AML-193 (cell line): ENCODE measurements at regions not wholly inside any gene's neighbourhood (a gene's known extent, or its start where the extent isn't known, plus 50 kb on each side); places are given as distances from the start of the nearest gene placed in this dataset.
"Not testable (repeated sequence)": the region's sequence is repeated elsewhere in the genome, so short reads cannot be mapped to it uniquely, and the experiment has no call there.

ENCODE experiments used
- DNase-seq, 2 experiments: peaks; one replicate each; lab custom pipeline; 2025; lab: John Stamatoyannopoulos, UW

DNA sequence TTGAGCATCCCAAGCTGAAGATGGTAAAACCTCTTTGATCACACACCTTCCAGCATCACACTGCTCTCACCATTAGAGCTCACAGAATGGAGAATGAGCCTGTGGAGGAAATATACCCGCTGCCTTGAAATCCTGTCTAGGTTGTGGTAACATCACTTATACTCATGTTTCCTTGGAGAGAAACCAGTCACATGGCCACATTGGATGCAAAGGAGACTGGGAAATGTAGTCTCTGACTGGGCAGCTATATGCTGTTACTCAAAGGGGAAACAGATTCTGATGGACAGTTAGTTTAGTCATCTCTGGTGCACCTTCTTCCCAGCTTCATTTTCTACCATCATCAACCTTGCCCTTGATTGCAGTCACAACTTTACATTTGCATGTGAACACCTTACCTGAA is 286.3 kb downstream of the ANKRD50 start:
- DNase-seq, result no peak

DNA sequence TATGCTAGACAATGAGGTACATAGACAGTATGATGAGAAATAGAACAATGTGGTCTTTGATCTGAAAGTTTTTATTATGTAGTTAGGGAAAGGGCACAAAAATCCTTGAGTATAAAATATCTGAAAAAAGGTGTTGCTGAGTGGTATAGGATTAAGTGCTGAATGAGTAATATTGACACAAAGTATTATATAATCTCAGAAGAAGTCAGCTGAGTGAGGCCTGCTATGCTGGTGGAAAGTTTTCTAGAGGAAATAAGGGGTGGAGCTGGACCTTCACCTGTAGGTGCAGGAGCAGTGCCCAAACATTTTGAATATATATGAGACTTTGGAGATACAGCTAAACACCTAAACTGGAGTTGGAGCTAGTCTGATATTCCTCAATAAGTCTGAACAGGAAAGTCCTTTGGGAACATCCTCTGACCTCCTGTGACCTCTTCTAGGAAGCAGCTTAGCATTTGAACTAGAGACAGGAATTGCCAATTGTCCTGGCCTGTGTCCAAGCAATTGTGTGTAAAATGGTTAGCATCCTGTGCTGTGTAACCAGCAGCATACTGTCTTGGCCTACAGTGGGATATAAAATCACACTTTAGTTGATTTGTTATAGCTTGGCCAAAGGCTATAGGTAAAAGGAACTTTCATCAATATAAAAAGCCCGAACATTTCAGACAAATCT is 285.3 kb downstream of the ANKRD50 start:
- DNase-seq, result no peak

DNA sequence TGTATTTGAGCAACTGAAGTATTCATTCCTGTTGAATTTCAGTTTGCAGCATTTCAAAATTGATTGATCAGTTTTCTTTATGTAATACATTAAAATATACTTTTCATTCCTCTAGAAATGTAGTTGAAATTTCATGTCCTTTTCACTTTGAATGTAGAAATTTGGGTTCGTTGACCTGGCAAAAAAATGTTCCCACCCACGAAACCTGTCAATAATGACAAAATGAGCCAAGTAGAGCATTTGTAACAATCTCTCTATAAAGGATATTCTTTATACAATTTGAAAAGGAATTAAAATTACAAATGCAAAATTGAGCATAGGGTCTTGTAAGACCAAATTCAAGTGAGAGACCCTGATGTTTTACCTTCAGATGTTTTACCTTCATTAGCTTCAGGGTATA is 283.9 kb downstream of the ANKRD50 start:
- no peak for DNase-seq

DNA sequence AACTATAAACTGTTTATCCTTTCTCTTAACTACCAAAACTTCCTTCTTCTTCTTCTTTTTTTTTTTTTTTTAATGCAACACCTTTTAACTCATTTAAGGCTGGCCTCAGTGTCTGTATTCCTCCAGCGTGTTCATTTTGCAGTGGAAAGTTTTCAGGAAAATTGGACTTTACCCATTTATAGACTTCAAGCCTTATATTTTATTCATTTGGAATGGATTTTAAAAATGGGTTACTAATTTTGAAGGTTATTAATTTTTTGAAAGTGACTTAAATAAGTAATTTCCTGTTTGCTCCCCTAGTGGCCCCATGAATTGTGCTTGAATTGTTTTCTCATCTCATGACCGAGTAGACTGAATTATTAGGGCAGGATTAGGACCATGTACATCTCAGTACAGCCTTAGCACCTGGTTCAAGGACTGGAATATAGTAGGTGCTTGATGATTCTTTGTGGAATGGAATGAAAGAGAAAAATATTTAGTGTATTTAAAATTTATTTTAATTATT is 282.7 kb downstream of the ANKRD50 start:
- no peak for DNase-seq

DNA sequence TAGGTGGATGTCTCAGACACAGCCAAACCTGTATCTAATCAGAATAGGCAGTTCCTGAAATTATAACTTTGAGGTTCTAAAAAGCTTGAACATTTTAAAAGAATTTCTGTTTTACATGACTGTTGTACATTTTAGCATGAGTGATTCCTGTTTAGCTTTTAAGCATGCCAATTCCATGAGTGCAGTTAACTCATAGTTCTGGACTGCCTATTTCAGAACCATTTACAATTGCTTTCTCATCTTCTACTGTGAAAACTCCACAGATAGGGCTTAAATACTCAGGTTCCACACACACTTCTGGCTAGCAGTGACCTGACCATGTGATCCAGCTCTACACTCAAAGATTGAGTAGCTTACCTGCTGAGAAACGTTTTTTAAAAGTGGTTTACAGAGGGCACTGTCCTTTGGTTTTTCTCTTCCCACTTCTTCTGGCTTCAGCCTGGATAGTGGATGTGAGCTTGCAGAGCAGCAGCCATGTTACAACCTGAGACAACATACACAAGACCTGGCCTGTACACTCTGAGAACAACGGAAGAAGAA is 280.8 kb downstream of the ANKRD50 start:
- DNase-seq, result no peak

DNA sequence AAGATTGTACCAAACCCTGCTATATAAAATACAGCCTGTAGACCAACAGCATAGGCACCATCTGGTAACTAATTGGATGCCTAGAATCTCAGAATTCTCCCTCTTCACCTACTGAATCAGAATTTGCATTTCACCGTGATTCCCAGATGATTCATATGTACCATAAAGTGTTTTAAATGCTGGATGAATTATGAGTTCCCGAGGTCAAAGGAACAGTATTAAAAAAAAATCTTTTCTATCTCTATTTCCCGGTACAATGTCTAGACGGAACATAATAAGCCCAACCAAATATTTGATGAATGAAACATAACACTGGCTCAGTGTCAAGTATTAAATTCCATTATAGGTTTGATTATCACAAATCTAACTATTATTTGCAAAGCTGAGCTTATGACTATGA is 280.0 kb downstream of the ANKRD50 start:
- DNase-seq, result no peak

DNA sequence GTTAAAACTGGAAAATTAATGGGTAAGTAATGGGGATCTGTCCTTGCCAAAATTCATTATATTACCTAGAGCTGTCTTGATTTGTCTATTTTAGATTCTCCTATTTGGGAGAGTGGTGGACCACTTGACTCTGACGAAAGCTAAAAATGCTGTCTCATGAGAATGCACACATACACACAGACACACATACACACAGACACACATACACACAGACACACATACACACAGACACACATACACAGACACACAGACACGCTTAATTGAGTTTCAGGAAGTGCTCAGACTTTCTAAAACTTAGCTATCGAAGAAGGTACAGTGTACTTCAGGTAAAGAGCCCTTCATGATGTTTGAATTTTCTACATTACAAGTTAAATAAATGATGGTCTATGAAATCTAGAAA is 279.5 kb downstream of the ANKRD50 start:
- DNase-seq, result no peak

DNA sequence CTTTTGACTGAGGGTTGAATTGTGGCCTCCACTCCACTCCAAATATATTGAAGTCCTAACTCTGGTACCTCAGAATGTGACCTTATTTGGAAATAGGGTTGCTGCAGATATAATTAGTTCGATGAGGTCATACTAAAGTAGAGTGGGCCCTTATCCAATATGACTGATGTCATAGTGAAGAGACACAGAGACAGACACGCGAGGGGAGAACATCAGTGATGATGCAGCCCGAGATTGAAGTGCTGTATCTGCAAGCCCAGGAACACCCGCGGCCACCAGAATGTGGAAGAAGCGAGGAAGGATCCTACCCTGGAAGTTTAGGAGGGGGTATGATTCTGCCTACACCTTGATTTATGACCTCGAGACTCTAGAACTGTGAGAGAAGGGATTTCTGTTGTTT is 279.0 kb downstream of the ANKRD50 start:
- DNase-seq, result no peak

DNA sequence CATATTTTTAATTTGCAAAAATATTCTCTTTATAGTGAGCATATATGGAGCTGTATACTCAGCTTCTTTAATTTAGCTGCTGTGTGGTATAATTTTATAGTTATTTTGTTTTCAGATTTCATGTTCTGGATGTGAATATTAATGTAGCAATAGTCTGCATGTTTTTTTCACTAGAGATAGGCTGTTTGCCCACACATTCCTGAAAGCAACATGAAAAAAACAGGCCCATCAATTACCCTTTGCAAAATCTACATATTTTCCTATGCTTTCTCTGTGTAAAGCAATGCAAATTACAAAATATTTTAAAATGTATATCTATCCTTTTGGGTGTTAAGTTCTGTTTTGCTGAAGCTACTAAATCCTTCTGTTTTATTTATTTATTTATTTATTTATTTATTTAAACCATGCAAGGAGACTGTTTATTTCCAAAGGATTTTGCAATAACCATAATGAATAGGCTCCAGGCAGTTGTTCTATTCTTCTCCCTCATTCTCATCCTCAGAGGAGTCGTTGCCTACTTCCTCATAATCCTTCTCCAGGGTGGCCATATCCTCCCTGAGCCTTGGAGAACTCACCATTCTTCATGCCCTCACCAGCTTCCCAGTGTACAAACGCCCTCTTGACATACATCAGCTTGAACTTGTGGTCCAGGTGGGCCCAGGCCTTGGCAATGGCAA is 277.1 kb downstream of the ANKRD50 start:
- no peak for DNase-seq

DNA sequence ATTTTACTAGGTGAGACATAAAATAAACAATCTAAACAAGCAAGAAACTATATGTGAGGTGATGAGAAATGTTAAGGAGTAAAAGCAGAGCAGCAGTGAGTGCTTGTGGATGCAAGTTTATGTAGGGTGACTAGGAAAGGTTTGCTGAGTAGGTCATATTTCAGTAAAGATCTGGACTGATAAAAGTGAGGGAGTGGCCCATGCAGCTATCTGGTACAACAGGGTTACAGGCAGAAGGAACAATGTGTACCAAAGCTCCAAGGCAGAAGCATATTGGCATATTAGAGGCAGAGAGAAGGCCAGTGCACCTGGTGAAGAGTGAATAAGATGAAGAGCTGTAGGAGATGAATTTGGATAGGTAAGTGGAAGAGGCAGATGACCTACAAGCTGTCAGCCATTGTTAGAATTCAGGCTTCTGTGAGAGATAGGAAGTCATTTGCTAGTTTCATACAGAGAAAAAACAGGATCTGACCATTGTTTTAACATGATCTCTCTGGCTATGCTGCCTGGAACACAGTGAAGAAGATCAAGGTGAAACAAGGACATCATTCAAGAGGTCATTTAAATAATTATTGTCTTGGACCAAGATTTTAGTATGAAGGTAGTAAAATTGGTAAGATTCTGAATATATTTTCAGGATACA is 274.6 kb downstream of the ANKRD50 start:
- DNase-seq, result no peak

DNA sequence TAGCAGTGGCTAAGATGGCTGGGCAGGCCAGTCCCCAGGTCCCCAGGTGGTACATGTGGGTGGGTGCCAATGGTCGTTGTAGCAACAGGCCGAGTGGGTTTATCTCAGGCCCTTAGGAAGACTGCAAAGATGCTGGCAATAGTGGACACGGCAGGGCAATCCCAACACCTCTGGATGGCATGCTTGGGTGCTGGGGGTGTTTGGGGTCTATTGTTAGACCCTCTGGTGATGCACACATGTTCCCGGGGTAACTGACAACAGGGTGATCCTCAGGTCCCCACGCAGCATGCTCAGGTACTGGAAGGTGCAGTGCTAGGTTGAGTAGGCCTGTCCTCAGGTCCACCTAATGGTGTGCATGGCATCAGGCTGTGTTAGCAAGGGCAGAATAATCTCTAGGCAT is 267.5 kb downstream of the ANKRD50 start:
- DNase-seq, result no peak

DNA sequence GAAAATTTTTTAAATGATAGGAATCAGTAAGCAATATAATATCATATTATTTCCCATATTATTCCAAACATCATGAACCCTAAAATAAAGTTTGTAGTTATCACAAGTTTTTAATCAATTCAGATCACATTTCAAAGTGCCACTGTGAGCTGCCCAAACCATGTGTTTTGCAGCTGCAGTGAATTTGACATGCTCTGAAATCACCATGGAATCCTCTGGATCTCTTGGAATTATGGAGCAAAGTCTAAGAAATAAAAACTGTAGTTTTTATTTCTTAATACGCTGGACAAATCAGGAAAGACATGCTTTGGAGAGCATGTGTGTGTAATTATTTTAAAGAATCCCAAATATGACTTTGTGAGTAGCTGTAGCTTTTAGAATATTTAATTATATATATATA is 262.7 kb downstream of the ANKRD50 start:
- DNase-seq, result no peak

DNA sequence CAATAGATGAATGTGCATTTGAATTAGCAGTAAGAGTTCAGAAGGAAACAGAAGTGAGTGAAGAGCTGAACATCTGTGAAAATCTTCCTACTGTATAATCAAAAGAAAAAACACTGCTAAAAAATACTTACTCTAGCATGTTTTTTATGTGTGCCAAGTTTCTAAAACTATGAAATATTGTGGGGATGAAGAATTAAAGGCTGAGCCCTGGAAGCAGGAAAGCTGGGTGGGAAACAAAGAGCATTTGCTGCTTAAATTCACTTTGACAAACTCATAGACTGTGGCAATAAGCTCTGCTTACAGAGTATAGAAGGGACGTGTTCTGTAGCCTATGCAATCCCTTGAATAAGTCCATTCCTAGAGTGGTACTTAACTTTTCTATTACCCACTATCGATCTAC is 261.7 kb downstream of the ANKRD50 start:
- DNase-seq, result no peak

DNA sequence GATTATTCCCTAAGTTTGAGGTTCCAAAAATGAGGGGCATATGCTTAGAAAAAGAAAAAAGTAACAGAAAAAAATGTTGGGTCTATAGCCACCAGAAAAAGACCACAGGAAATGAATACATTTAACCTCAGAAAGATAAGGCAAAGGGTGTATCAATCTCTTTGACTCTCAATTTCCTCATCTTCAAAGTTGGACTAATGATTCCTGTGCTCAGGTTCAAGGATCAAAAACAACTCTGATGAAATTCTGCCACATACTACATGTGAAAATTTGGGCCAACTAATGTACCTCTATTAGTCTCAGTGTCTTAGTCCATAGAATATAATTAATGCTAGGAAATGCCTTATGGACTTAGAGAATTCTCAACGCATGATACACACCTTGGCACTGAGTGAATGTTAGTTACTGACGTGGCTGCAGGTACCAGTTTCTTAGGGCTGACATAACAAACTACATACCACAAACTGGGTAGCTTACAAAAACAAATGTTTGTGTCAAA is 257.7 kb downstream of the ANKRD50 start:
- DNase-seq, result no peak

DNA sequence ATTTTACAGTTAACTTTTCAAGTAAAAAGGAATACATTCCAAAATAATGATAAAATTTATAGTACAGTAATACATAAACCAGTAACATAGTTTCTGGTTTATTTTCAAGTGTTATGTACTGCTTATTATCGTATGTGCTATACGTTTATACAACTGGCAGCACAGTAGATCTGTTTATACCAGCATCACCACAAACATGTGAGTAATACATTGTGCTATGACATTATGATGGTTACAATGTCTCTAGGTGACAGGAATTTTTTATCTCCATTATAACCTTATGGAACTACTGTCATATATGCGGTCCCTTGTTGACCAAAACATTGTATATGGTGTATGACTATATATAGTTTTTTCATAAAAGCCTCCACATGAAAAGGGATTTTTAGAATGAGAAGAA is 256.9 kb downstream of the ANKRD50 start:
- DNase-seq, result no peak

DNA sequence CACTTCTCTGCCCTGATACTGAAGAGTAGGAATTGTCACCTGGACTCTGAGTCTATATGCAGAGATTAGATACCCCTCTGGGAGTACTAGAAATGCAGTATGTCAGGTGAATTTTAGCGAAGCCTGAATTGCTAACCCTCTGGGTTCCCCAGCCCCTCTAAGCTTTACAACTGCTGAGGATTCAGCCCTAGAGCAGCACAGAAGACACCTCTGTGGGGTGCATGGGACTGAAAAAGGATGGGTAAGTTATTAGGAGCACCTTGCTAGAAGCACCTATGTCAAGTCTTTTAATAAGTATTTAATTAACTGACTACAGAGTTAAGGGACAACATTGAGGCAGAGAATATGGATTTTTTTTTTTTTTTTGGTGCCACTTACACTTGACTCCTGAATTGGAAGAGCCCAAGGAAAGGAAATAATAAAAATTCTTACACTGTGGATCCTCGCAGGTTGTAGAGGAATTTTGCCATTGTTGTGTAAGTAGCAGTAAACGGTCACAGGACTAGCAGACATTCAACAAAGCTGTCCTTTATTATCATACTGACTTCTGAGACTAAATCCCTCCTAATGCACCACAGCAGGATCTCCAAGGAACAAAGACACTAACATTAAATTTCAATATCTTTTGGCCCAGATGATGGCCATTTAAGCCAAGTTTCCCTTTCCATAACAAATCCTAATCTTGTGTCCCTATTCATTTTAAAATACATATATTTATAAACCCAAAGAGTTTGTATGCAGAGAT is 253.2 kb downstream of the ANKRD50 start:
- DNase-seq, result no peak

DNA sequence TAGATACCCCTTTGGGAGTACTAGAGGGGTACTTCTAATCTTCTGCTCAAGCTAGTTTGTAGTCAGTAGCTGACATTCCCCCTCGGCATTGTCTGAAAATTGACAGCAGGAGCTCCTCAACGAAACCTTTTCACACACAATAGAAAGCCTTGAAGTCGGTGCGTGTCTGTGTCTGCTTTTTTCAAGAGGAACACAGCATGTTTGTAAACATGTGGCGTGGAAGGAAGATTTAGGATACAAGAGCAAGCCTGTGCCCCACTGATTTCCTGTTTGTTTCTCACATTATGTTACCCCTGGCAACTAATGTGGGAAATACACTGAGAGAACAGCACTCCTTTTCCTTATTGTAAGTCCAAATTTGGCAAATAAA is 252.6 kb downstream of the ANKRD50 start:
- no peak for DNase-seq

DNA sequence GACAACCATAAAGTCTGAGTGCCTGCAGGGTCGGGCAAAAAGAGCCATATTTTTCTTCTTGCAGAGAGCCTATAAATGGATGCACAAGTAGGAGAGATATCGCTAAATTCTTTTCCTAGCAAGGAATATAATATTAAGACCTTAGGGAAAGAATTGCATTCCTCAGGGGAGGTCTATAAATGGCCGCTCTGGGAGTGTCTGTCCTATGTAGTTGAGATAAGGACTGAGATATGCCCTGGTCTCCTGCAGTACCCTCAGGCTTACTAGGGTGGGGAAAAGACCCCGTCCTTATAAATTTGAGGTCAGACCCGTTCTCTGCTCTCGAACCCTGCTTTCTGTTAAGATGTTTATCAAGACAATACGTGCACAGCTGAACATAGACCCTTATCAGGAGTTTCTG is 250.9 kb downstream of the ANKRD50 start:
- not testable (repeated sequence) for DNase-seq

DNA sequence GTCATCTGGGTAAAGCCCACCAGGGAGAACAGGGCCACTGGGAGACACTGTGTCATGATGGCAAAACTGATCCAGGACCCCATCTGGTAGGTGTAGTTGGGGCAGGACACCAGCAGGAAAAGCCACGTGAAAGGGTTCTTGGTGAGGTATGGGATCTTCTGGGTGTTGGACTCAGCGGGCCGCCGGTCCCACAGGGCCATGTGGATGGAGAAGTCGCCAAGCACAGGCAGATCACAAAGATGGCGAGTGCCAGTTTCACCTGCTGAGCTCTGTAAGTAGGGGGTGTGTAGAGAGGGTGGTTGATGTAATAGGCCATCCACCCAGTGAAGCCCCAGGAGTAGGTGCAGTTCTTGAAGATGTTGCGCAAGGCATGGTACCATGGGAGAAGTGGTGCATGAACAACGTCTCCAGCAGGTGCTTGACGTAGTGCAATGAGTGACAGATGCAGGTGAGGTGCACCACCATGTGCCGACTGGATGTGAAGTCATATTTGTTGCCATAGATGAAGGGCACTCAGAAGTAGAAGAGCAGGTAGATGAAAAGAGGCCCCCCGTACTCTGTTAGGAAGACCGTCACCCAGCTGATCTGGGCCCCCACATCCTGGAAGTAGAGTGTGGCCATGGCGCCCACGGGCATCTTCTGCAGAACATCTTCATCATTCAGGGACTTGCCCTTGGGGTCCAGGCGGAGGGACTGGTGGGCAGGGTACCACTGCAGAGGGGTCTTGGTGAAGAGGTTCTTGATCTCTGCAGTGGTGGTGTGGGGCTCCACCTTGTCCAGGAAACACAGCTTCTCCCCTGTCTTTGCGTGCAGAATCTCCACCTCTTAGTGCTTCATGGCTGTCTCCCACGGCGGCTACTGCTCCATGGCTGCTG is 249.3 kb downstream of the ANKRD50 start:
- no peak for DNase-seq

DNA sequence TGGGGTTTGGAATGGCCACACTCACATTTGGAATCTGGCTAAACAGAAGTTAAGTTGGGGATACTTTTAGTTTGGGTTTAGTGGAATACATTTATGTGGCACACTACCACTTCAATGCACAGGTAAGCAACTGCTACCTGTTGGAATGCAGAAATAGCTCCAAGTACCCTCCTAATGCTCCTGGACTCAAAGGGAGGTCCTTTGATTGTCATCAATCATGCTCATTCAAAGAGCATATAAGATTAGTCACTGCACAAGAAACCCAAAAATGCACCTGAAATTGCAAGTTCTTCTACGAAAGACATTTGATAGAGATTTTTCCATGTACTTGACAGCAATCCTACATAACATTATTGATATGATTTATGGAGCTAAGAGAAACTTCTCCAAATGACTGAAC is 247.7 kb downstream of the ANKRD50 start:
- DNase-seq, result no peak

DNA sequence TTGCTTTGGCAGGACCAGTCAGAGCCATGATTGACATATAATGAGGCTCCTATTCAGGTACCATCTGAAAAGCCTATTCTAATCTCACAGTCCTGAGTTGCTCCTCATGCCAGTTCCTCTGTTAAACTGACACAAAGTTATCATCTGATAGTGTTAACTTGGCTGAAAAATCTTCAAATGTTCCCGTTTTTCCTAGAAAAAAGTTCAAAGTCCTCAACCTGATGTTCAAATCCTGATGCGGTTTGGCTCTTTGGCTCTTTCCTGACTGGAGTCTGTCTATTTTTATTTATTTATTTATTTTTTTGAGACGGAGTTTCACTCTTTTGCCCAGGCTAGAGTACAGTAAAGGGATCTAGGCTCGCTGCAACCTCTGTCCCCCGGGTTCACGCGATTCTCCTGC is 244.2 kb downstream of the ANKRD50 start:
- no peak for DNase-seq
